ENCODE measurements at regions not wholly inside any gene's neighbourhood (a gene's known extent, or its start where the extent isn't known, plus 50 kb on each side); places are given as distances from the start of the nearest gene placed in this dataset.

DNA sequence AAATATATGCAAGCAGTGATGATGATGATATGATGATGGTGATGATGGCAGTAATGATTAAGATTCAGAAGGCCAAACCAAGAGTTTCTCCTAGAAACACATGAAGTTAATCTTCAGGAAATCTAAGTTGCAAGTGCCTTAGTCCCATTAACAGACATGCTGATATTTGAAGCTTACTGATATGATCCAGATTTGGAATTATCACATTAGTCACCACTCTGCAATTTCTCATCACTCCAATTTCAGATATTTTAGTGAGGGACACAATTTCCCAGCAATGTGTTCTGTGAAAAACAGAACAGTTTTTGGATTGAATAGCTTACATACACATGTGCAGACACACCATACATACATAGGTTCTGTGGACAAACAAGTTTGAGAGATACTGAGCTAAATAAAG, 411.4 kb upstream of the FAT3 start:
- Mint-ChIP-seq H3K9me3 (peaks cover 4% of the 10 kb centered on the region), H3K36me3 (no peaks in the 10 kb centered on the region), H3K4me1 (ENCODE audit: unreplicated experiment) (no peaks in the 10 kb centered on the region), H3K27ac (no peak overlapping the region), H3K27me3 (no peaks in the 10 kb centered on the region), H3K4me3 (no peak overlapping the region)
- TF ChIP-seq, protein P1, sequence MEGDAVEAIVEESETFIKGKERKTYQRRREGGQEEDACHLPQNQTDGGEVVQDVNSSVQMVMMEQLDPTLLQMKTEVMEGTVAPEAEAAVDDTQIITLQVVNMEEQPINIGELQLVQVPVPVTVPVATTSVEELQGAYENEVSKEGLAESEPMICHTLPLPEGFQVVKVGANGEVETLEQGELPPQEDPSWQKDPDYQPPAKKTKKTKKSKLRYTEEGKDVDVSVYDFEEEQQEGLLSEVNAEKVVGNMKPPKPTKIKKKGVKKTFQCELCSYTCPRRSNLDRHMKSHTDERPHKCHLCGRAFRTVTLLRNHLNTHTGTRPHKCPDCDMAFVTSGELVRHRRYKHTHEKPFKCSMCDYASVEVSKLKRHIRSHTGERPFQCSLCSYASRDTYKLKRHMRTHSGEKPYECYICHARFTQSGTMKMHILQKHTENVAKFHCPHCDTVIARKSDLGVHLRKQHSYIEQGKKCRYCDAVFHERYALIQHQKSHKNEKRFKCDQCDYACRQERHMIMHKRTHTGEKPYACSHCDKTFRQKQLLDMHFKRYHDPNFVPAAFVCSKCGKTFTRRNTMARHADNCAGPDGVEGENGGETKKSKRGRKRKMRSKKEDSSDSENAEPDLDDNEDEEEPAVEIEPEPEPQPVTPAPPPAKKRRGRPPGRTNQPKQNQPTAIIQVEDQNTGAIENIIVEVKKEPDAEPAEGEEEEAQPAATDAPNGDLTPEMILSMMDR (conservative IDR thresholded peaks at IDR 0.05): no peak
- DNase-seq (ENCODE audit: extremely low spot score, unreplicated experiment): no peak

DNA sequence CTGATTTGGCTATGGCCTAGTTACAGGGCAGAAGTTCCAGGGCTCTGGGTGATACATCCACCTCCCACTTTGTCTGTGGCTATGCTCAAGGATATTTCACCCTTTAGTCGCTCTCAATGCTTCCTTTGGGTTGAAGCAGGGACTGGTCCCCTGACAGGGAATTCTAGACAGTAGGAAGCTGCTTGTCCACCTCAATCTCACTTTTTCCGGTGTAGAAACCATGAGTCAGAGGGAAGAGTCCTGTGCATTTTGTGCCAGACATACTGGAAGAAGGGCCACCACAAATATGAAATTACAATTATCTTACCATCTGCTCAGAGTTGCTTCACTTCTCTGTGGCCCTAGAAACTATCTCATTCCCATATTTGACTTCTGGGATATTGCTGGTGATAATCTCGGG, 413.7 kb upstream of the FAT3 start:
- TF ChIP-seq, protein P1 (conservative IDR thresholded peaks at IDR 0.05): no peak
- no peak overlapping the region for H3K27ac Mint-ChIP-seq
- no peaks in the 10 kb centered on the region for H3K27me3 Mint-ChIP-seq

DNA sequence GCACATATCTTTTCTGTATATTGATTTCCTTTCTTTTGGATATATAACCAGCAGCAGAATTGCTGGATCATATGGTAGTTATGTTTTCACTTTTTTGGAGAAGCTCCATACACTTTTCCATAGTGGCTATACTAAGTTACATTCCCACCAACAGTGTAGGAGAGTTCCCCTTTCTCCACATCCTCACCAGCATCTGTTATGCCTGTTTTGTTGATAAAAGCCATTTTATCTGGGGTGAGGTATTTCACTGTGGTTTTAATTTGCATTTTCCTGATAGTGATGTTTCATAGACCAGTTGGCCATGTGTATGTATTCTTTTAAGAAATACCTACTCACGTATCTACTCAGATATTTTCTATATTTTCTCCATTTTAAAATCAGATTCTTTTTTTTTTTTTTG, 419.3 kb upstream of the FAT3 start:
- TF ChIP-seq, protein P1 (conservative IDR thresholded peaks at IDR 0.05): no peak
- Mint-ChIP-seq H3K4me1 (ENCODE audit: unreplicated experiment) (peaks cover 28% of the 10 kb centered on the region), H3K4me3 (no peak overlapping the region), H3K27ac (no peak overlapping the region), H3K36me3 (no peaks in the 10 kb centered on the region), H3K9me3 (no peaks in the 10 kb centered on the region), H3K27me3 (no peaks in the 10 kb centered on the region)
- no peak for DNase-seq (ENCODE audit: extremely low spot score, unreplicated experiment)

More for the DNA sequence above, 413.7 kb upstream of the FAT3 start:
- H3K4me1 Mint-ChIP-seq (ENCODE audit: unreplicated experiment): no peaks in the 10 kb centered on the region
- H3K36me3 Mint-ChIP-seq: no peaks in the 10 kb centered on the region
- H3K4me3 Mint-ChIP-seq: no peak overlapping the region
- DNase-seq (ENCODE audit: extremely low spot score, unreplicated experiment): no peak
- H3K9me3 Mint-ChIP-seq: peaks cover 4% of the 10 kb centered on the region

DNA sequence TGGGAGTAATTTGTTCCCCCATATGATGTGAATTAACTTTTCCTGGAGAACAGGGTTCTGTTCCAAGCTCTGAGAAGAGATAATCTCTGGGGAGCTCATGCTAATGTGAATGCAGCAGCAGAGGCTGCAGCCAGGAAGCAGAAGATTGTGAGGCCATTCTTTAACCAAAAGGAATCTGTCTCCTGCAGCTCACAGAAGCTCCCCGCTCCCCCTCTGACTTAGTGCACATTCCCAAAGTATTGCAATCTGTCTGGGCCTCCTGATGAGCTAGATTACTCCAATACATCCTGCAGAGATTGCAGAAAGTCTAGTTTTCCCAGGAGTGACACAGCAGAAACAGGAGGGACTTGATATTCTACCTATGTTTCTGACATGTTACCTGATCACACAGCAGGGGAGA, 420.6 kb upstream of the FAT3 start:
- no peaks in the 10 kb centered on the region for H3K36me3 Mint-ChIP-seq
- no peaks in the 10 kb centered on the region for H3K9me3 Mint-ChIP-seq
- TF ChIP-seq, protein P1 (conservative IDR thresholded peaks at IDR 0.05): no peak
- DNase-seq (ENCODE audit: extremely low spot score, unreplicated experiment): no peak
- H3K4me1 Mint-ChIP-seq (ENCODE audit: unreplicated experiment): peaks cover 28% of the 10 kb centered on the region
- no peak overlapping the region for H3K4me3 Mint-ChIP-seq
- no peak overlapping the region for H3K27ac Mint-ChIP-seq
- H3K27me3 Mint-ChIP-seq: no peaks in the 10 kb centered on the region

DNA sequence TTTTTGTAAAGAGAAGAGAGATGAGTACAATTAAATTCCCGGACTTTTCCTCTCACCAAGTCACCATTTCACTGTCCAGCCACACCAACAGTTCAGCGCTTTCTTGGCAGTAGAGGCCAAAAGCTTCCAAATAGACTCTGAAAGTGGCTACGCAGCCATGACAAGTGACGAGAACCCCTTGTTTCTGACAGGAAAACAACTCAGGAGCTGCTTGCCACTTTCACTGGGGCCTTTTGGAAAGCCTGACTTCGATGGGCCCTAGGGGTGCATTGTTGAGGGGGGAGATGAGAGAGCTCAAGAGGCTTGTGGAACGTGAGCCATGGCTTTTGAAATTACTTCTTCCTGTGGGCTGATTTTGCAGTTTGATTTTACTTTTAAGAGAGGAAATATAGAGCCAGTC, 422.1 kb upstream of the FAT3 start:
- TF ChIP-seq, protein P1 (conservative IDR thresholded peaks at IDR 0.05): no peak
- H3K4me3 Mint-ChIP-seq: no peak overlapping the region
- no peak for DNase-seq (ENCODE audit: extremely low spot score, unreplicated experiment)
- no peaks in the 10 kb centered on the region for H3K36me3 Mint-ChIP-seq
- no peaks in the 10 kb centered on the region for H3K9me3 Mint-ChIP-seq
- H3K4me1 Mint-ChIP-seq (ENCODE audit: unreplicated experiment): peaks cover 28% of the 10 kb centered on the region
- no peak overlapping the region for H3K27ac Mint-ChIP-seq
- no peaks in the 10 kb centered on the region for H3K27me3 Mint-ChIP-seq

All from type B pancreatic cell (in vitro differentiated cells).